GM18498 (cell line): ENCODE measurements at regions not wholly inside any gene's neighbourhood (a gene's known extent, or its start where the extent isn't known, plus 50 kb on each side); places are given as distances from the start of the nearest gene placed in this dataset.
A peak's percentile ranks its signal among the peaks of the same experiment; 100 is the strongest.
"Not testable (repeated sequence)": the region's sequence is repeated elsewhere in the genome, so short reads cannot be mapped to it uniquely, and the experiment has no call there.

Experiments
- ATAC-seq: cut with Tn5 transposase; IDR thresholded peaks from one replicate; pipeline ENCODE4 v1.9.1; 2021; ENCODE audit warnings: mild to moderate bottlenecking, moderate library complexity; ENCODE audit not compliant: unreplicated experiment

GRCh38 chr13:42474954-42475353 is 99.0 kb upstream of the TNFSF11 start:
- ATAC-seq: no peak

- ATAC-seq: no peak
These were observed 96.3 kb upstream of the TNFSF11 start for GRCh38 chr13:42477596-42478190.

GRCh38 chr13:42478531-42479156 is 95.3 kb upstream of the TNFSF11 start:
- ATAC-seq: no peak

- ATAC-seq: no peak
These were observed 89.6 kb upstream of the TNFSF11 start for GRCh38 chr13:42484386-42484785.

- no peak for ATAC-seq
These were observed 88.7 kb upstream of the TNFSF11 start for GRCh38 chr13:42485272-42485671.

GRCh38 chr13:42486711-42487198 is 87.2 kb upstream of the TNFSF11 start:
- no peak for ATAC-seq

- ATAC-seq: no peak
These were observed 86.7 kb upstream of the TNFSF11 start for GRCh38 chr13:42487221-42487620.

GRCh38 chr13:42490676-42491075 is 83.3 kb upstream of the TNFSF11 start:
- no peak for ATAC-seq

GRCh38 chr13:42492372-42492920 is 81.5 kb upstream of the TNFSF11 start:
- ATAC-seq: no peak

GRCh38 chr13:42494157-42494556 is 79.8 kb upstream of the TNFSF11 start:
- no peak for ATAC-seq

- ATAC-seq: no peak
These were observed 78.7 kb upstream of the TNFSF11 start for GRCh38 chr13:42495255-42495654.

GRCh38 chr13:42495751-42496150 is 78.2 kb upstream of the TNFSF11 start:
- no peak for ATAC-seq

- not testable (repeated sequence) for ATAC-seq
These were observed 76.9 kb upstream of the TNFSF11 start for GRCh38 chr13:42496926-42497554.

- peak; percentile 86 for ATAC-seq
These were observed 76.2 kb upstream of the TNFSF11 start for GRCh38 chr13:42497798-42498197.

- no peak for ATAC-seq
These were observed 75.4 kb upstream of the TNFSF11 start for GRCh38 chr13:42498521-42498920.
